DND-41 (cell line): ENCODE measurements at regions not wholly inside any gene's neighbourhood (a gene's known extent, or its start where the extent isn't known, plus 50 kb on each side); places are given as distances from the start of the nearest gene placed in this dataset.

Source experiments
- ATAC-seq: fragments of 200-7000 bp; cut with Tn5 transposase; 3 replicates; pipeline ENCODE4 v1.9.1; 2021; ENCODE audit warnings: low read depth; ENCODE audit not compliant: insufficient read depth
- DNase-seq: peaks from one replicate; pipeline ENCODE4 v3.0.0-alpha.2; 2020
- H2AFZ ChIP-seq: 2 replicates; pipeline ENCODE4 v1.6.0; 2012; ENCODE audit warnings: low read depth, low read length
- H3K27ac ChIP-seq: 2 replicates; pipeline ENCODE4 v1.5.1; 2012; ENCODE audit warnings: low read length, inconsistent platforms
- H3K27me3 ChIP-seq: fragments of 200-600 bp; sonication (generic); 2 replicates; pipeline ENCODE4 v1.6.0; 2012; ENCODE audit warnings: low read length, mild to moderate bottlenecking, inconsistent platforms; ENCODE audit not compliant: insufficient read depth, poor library complexity
- H3K36me3 ChIP-seq: 2 replicates; pipeline ENCODE4 v1.5.1; 2012; ENCODE audit warnings: low read length, inconsistent platforms; ENCODE audit not compliant: insufficient read depth
- H3K4me1 ChIP-seq: 2 replicates; pipeline ENCODE4 v1.5.1; 2012; ENCODE audit warnings: mild to moderate bottlenecking, low read length; ENCODE audit not compliant: insufficient read depth
- H3K4me2 ChIP-seq: 2 replicates; pipeline ENCODE4 v1.6.0; 2012; ENCODE audit warnings: mild to moderate bottlenecking, moderate library complexity, low read length, inconsistent platforms; ENCODE audit not compliant: insufficient read depth
- H3K4me3 ChIP-seq, 2 experiments: fragments of 200-600 bp in 1 of 2; shearing (Covaris generic) in 1 of 2; 2 replicates each; pipeline ENCODE4 v1.5.1; 2012 to 2016; ENCODE audit warnings: inconsistent platforms in 2 of 2, low read length in 2 of 2, mild to moderate bottlenecking in 2 of 2, low read depth in 1 of 2, moderate library complexity in 1 of 2
- H3K79me2 ChIP-seq: 2 replicates; pipeline ENCODE4 v1.6.0; 2012; ENCODE audit warnings: low read length, inconsistent platforms; ENCODE audit not compliant: insufficient read depth
- H3K9ac ChIP-seq: 2 replicates; pipeline ENCODE4 v1.6.0; 2012; ENCODE audit warnings: low read depth, mild to moderate bottlenecking, inconsistent platforms, low read length, moderate library complexity
- H3K9me3 ChIP-seq: 2 replicates; pipeline ENCODE4 v1.5.1; 2012; ENCODE audit warnings: low read length, moderate library complexity, mild to moderate bottlenecking, inconsistent platforms; ENCODE audit not compliant: insufficient read depth, severe bottlenecking
- H4K20me1 ChIP-seq: 2 replicates; pipeline ENCODE4 v1.6.0; 2012; ENCODE audit warnings: low read length; ENCODE audit not compliant: insufficient read depth
- EZH2 ChIP-seq: IDR thresholded peaks from 3 replicates; pipeline ENCODE4 v1.6.1; 2012; ENCODE audit warnings: borderline replicate concordance, low read depth, mild to moderate bottlenecking, moderate library complexity, low read length, inconsistent platforms; ENCODE audit not compliant: severe bottlenecking
- TF ChIP-seq, protein P1 (sequence below): IDR thresholded peaks from 2 replicates; pipeline ENCODE4 v1.5.1; 2012; ENCODE audit warnings: borderline replicate concordance, low read length, moderate library complexity, mild to moderate bottlenecking; ENCODE audit not compliant: poor library complexity, severe bottlenecking; ENCODE audit errors: extremely low read depth

GRCh38 chr2:128789221-128789620 lies 470.6 kb upstream of the HS6ST1 start:
- Histone ChIP-seq H3K4me3 (no peak overlapping the region), H4K20me1 (no peaks in the 10 kb centered on the region), H3K4me2 (no peak overlapping the region), H3K36me3 (no peaks in the 10 kb centered on the region), H3K9me3 (peaks cover 3% of the 10 kb centered on the region), H3K27ac (no peak overlapping the region), H3K4me1 (no peaks in the 10 kb centered on the region), H2AFZ (no peak overlapping the region), H3K27me3 (no peaks in the 10 kb centered on the region), H3K9ac (no peak overlapping the region), H3K79me2 (no peaks in the 10 kb centered on the region)
- TF ChIP-seq EZH2 = no peak
- TF ChIP-seq, protein P1, sequence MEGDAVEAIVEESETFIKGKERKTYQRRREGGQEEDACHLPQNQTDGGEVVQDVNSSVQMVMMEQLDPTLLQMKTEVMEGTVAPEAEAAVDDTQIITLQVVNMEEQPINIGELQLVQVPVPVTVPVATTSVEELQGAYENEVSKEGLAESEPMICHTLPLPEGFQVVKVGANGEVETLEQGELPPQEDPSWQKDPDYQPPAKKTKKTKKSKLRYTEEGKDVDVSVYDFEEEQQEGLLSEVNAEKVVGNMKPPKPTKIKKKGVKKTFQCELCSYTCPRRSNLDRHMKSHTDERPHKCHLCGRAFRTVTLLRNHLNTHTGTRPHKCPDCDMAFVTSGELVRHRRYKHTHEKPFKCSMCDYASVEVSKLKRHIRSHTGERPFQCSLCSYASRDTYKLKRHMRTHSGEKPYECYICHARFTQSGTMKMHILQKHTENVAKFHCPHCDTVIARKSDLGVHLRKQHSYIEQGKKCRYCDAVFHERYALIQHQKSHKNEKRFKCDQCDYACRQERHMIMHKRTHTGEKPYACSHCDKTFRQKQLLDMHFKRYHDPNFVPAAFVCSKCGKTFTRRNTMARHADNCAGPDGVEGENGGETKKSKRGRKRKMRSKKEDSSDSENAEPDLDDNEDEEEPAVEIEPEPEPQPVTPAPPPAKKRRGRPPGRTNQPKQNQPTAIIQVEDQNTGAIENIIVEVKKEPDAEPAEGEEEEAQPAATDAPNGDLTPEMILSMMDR = no peak
- DNase-seq (no peak), ATAC-seq (no peak)

- no peak overlapping the region for H3K9ac ChIP-seq
- no peaks in the 10 kb centered on the region for H4K20me1 ChIP-seq
- no peaks in the 10 kb centered on the region for H3K4me1 ChIP-seq
- no peak overlapping the region for H3K4me3 ChIP-seq
- no peak overlapping the region for H2AFZ ChIP-seq
- no peaks in the 10 kb centered on the region for H3K36me3 ChIP-seq
- DNase-seq (no peak), ATAC-seq (no peak)
- H3K79me2 ChIP-seq = no peaks in the 10 kb centered on the region
- no peak overlapping the region for H3K27ac ChIP-seq
- H3K27me3 ChIP-seq = no peaks in the 10 kb centered on the region
- peaks cover 3% of the 10 kb centered on the region for H3K9me3 ChIP-seq
- no peak overlapping the region for H3K4me2 ChIP-seq
- TF ChIP-seq, protein P1 = no peak
- no peak for TF ChIP-seq EZH2
Observed at GRCh38 chr2:128789776-128790455, 471.2 kb upstream of the HS6ST1 start.

DNA sequence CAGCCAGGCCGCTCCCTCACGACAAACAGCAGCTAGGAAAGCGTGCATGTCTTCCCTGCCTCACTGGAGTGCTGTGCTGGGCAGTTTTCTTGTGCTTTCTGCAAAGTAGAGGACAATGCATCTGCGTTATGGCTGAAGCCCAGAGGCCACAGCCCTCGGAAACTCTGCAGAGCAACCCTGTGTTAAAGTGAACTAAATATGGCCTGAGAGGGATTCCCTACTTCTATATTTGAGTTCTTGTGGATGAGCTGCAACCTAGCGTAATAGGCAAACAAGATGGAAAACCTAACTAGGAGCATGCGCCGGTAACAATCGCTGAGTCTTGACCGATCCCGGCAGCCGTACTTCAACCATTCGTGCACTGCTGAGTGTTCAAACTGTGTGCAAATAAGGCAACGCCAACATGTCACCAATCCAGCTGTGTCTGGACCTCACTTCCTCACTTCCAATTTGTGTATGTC lies 471.9 kb upstream of the HS6ST1 start:
- Histone ChIP-seq H3K79me2 (no peaks in the 10 kb centered on the region), H3K4me1 (no peaks in the 10 kb centered on the region), H3K4me2 (no peak overlapping the region), H3K36me3 (no peaks in the 10 kb centered on the region), H3K9ac (no peak overlapping the region), H3K4me3 (no peak overlapping the region), H4K20me1 (no peaks in the 10 kb centered on the region; the same call in 1 of the 2 replicates), H3K27me3 (no peaks in the 10 kb centered on the region), H2AFZ (no peak overlapping the region), H3K27ac (no peak overlapping the region), H3K9me3 (peaks cover 3% of the 10 kb centered on the region)
- ATAC-seq (no peak), DNase-seq (no peak)
- no peak for TF ChIP-seq EZH2
- TF ChIP-seq, protein P1 = no peak
